ENCODE measurements at regions not wholly inside any gene's neighbourhood (a gene's known extent, or its start where the extent isn't known, plus 50 kb on each side); places are given as distances from the start of the nearest gene placed in this dataset.

- no peak for DNase-seq (ENCODE audit: low spot score)
- Histone ChIP-seq H3K4me3 (ENCODE audit: severe bottlenecking) (no peak overlapping the region), H3K9me3 (ENCODE audit: severe bottlenecking) (no peaks in the 10 kb centered on the region)
These were observed 343.7 kb downstream of the DMRTA1 start for GRCh38 chr9:22790329-22790728.

GRCh38 chr9:22808876-22809275, 362.3 kb downstream of the DMRTA1 start:
- no peak for DNase-seq (ENCODE audit: low spot score)

More at GRCh38 chr9:22790329-22790728, 343.7 kb downstream of the DMRTA1 start:
- TF ChIP-seq CTCF (IDR thresholded peaks at IDR 0.05; ENCODE audit: poor library complexity, severe bottlenecking): no peak
- ATAC-seq (ENCODE audit: low read depth): no peak
- peaks cover 5% of the 10 kb centered on the region for H3K27me3 ChIP-seq (ENCODE audit: insufficient read depth, poor library complexity, severe bottlenecking)
- no peak overlapping the region for H3K27ac ChIP-seq (ENCODE audit: poor library complexity, severe bottlenecking)
- H3K4me1 ChIP-seq (ENCODE audit: insufficient read depth, poor library complexity, severe bottlenecking): no peaks in the 10 kb centered on the region
- H3K36me3 ChIP-seq (ENCODE audit: low read depth): no peaks in the 10 kb centered on the region

GRCh38 chr9:22809371-22809770, 362.7 kb downstream of the DMRTA1 start:
- no peak overlapping the region for H3K27ac ChIP-seq (ENCODE audit: poor library complexity, severe bottlenecking)
- no peak overlapping the region for H3K4me3 ChIP-seq (ENCODE audit: severe bottlenecking)
- no peaks in the 10 kb centered on the region for H3K9me3 ChIP-seq (ENCODE audit: severe bottlenecking)
- TF ChIP-seq CTCF (IDR thresholded peaks at IDR 0.05; ENCODE audit: poor library complexity, severe bottlenecking): no peak
- no peaks in the 10 kb centered on the region for H3K4me1 ChIP-seq (ENCODE audit: insufficient read depth, poor library complexity, severe bottlenecking)
- H3K27me3 ChIP-seq (ENCODE audit: insufficient read depth, poor library complexity, severe bottlenecking): no peaks in the 10 kb centered on the region
- ATAC-seq (ENCODE audit: low read depth): no peak
- no peaks in the 10 kb centered on the region for H3K36me3 ChIP-seq (ENCODE audit: low read depth)
- no peak for DNase-seq (ENCODE audit: low spot score)

More at GRCh38 chr9:22808876-22809275, 362.3 kb downstream of the DMRTA1 start:
- no peak for TF ChIP-seq CTCF (IDR thresholded peaks at IDR 0.05; ENCODE audit: poor library complexity, severe bottlenecking)
- Histone ChIP-seq H3K4me1 (ENCODE audit: insufficient read depth, poor library complexity, severe bottlenecking) (no peaks in the 10 kb centered on the region), H3K27me3 (ENCODE audit: insufficient read depth, poor library complexity, severe bottlenecking) (no peaks in the 10 kb centered on the region), H3K9me3 (ENCODE audit: severe bottlenecking) (no peaks in the 10 kb centered on the region), H3K36me3 (ENCODE audit: low read depth) (no peaks in the 10 kb centered on the region), H3K27ac (ENCODE audit: poor library complexity, severe bottlenecking) (no peak overlapping the region), H3K4me3 (ENCODE audit: severe bottlenecking) (no peak overlapping the region)
- ATAC-seq (ENCODE audit: low read depth): no peak

GRCh38 chr9:22813529-22813928, 366.9 kb downstream of the DMRTA1 start:
- Histone ChIP-seq H3K27ac (ENCODE audit: poor library complexity, severe bottlenecking) (no peak overlapping the region), H3K4me3 (ENCODE audit: severe bottlenecking) (no peak overlapping the region), H3K4me1 (ENCODE audit: insufficient read depth, poor library complexity, severe bottlenecking) (no peaks in the 10 kb centered on the region), H3K27me3 (ENCODE audit: insufficient read depth, poor library complexity, severe bottlenecking) (no peaks in the 10 kb centered on the region), H3K9me3 (ENCODE audit: severe bottlenecking) (no peaks in the 10 kb centered on the region), H3K36me3 (ENCODE audit: low read depth) (no peaks in the 10 kb centered on the region)
- peak; percentile 51; the same call in 1 of the 3 replicates for ATAC-seq (ENCODE audit: low read depth)
- peak; percentile 60 for TF ChIP-seq CTCF (IDR thresholded peaks at IDR 0.05; ENCODE audit: poor library complexity, severe bottlenecking)
- DNase-seq (ENCODE audit: low spot score): no peak

- H3K27ac ChIP-seq (ENCODE audit: poor library complexity, severe bottlenecking): no peak overlapping the region
- no peak for DNase-seq (ENCODE audit: low spot score)
- H3K36me3 ChIP-seq (ENCODE audit: low read depth): no peaks in the 10 kb centered on the region
- H3K4me3 ChIP-seq (ENCODE audit: severe bottlenecking): no peak overlapping the region
- no peak for ATAC-seq (ENCODE audit: low read depth)
- H3K4me1 ChIP-seq (ENCODE audit: insufficient read depth, poor library complexity, severe bottlenecking): no peaks in the 10 kb centered on the region
- H3K27me3 ChIP-seq (ENCODE audit: insufficient read depth, poor library complexity, severe bottlenecking): no peaks in the 10 kb centered on the region
- H3K9me3 ChIP-seq (ENCODE audit: severe bottlenecking): no peaks in the 10 kb centered on the region
- no peak for TF ChIP-seq CTCF (IDR thresholded peaks at IDR 0.05; ENCODE audit: poor library complexity, severe bottlenecking)
These were observed 368.6 kb downstream of the DMRTA1 start for GRCh38 chr9:22815246-22815645.

Measured in RWPE2 (cell line).